IMR-90 (cell line): ENCODE measurements at regions not wholly inside any gene's neighbourhood (a gene's known extent, or its start where the extent isn't known, plus 50 kb on each side); places are given as distances from the start of the nearest gene placed in this dataset.

Experiments used
- ATAC-seq: fragments of 200-7000 bp; cut with Tn5 transposase; 2 replicates; pipeline ENCODE4 v1.9.1; 2020; ENCODE audit warnings: low read depth, mild to moderate bottlenecking, moderate library complexity
- BruUV-seq: library from RNA; stranded (reverse); fragments of 400-500 nt; replicated peaks from 2 replicates; lab custom pipeline; 2021; lab: Mats Ljungman, UMichigan
- CTCF ChIA-PET: fragments of 300-600 bp; formaldehyde crosslinking; extraction: SDS; loops from one replicate; lab custom pipeline; 2021; ENCODE audit warnings: antibody characterized with exemption; lab: Yijun Ruan, JAX
- POLR2A ChIA-PET: fragments of 300-600 bp; sonication (Branson Sonifier 250); formaldehyde crosslinking; loops from one replicate; lab custom pipeline; 2022; ENCODE audit warnings: antibody characterized with exemption; ENCODE audit not compliant: unreplicated experiment; lab: Charles Lee
- DNase-seq: peaks from one replicate; pipeline ENCODE4 v3.0.0; 2013
- H2AFZ ChIP-seq: replicated peaks from 2 replicates; pipeline ENCODE3; 2013; ENCODE audit warnings: low read length, mild to moderate bottlenecking; ENCODE audit not compliant: poor library complexity
- H2AK5ac ChIP-seq: 2 replicates; pipeline ENCODE4 v1.6.1; 2013; ENCODE audit warnings: low read depth, low read length, inconsistent platforms
- H2AK9ac ChIP-seq: replicated peaks from 2 replicates; pipeline ENCODE3; 2013; ENCODE audit warnings: mild to moderate bottlenecking, low read depth, low read length, moderate library complexity; ENCODE audit not compliant: poor library complexity
- H2BK120ac ChIP-seq: 2 replicates; pipeline ENCODE4 v1.6.1; 2013; ENCODE audit warnings: low read depth, low read length, inconsistent platforms
- H2BK15ac ChIP-seq: 3 replicates; pipeline ENCODE4 v1.6.1; 2013; ENCODE audit warnings: low read depth, low read length, inconsistent platforms
- H2BK20ac ChIP-seq: 2 replicates; pipeline ENCODE4 v1.6.1; 2013; ENCODE audit warnings: low read depth, mild to moderate bottlenecking, inconsistent platforms, low read length, moderate library complexity
- H2BK5ac ChIP-seq: 2 replicates; pipeline ENCODE4 v1.6.1; 2013; ENCODE audit warnings: mild to moderate bottlenecking, low read depth, low read length, inconsistent platforms; ENCODE audit not compliant: poor library complexity, severe bottlenecking
- H3K14ac ChIP-seq: replicated peaks from 2 replicates; pipeline ENCODE4 v1.6.1; 2013; ENCODE audit warnings: low read depth, low read length, inconsistent platforms
- H3K18ac ChIP-seq: 2 replicates; pipeline ENCODE4 v1.6.1; 2013; ENCODE audit warnings: low read depth, low read length, control low read depth
- H3K23ac ChIP-seq: 2 replicates; pipeline ENCODE4 v1.6.1; 2013; ENCODE audit warnings: low read depth, low read length, inconsistent platforms
- H3K27ac ChIP-seq: 2 replicates; pipeline ENCODE4 v1.5.1; 2013; ENCODE audit warnings: mild to moderate bottlenecking, control low read depth, low read length; ENCODE audit not compliant: insufficient read depth
- H3K27me3 ChIP-seq: 2 replicates; pipeline ENCODE4 v1.6.1; 2013; ENCODE audit warnings: low read length; ENCODE audit not compliant: control insufficient read depth, insufficient read depth
- H3K36me3 ChIP-seq: 2 replicates; pipeline ENCODE4 v1.6.1; 2013; ENCODE audit warnings: low read length, mixed read lengths; ENCODE audit not compliant: control insufficient read depth, insufficient read depth
- H3K4ac ChIP-seq: 2 replicates; pipeline ENCODE4 v1.6.1; 2013; ENCODE audit warnings: low read depth, low read length, inconsistent platforms
- H3K4me1 ChIP-seq: 2 replicates; pipeline ENCODE4 v1.6.1; 2013; ENCODE audit warnings: low read length, mixed read lengths; ENCODE audit not compliant: control insufficient read depth, insufficient read depth
- H3K4me2 ChIP-seq: 2 replicates; pipeline ENCODE4 v1.6.1; 2013; ENCODE audit warnings: low read depth, mild to moderate bottlenecking, control low read depth, low read length, moderate library complexity
- H3K4me3 ChIP-seq: 2 replicates; pipeline ENCODE4 v1.5.1; 2013; ENCODE audit warnings: low read depth, mild to moderate bottlenecking, control low read depth, low read length, moderate library complexity; ENCODE audit not compliant: insufficient read depth
- H3K56ac ChIP-seq: 2 replicates; pipeline ENCODE4 v1.6.1; 2013; ENCODE audit warnings: low read length, inconsistent platforms; ENCODE audit not compliant: insufficient read depth; ENCODE audit errors: extremely low read depth
- H3K79me1 ChIP-seq, 2 experiments: 2 replicates each; pipeline ENCODE4 v1.6.1; 2013; ENCODE audit warnings: low read length in 2 of 2, inconsistent platforms in 1 of 2, low read depth in 1 of 2
- H3K9ac ChIP-seq: 2 replicates; pipeline ENCODE4 v1.6.1; 2013; ENCODE audit warnings: low read depth, low read length, control low read depth
- H3K9me1 ChIP-seq: 2 replicates; pipeline ENCODE4 v1.6.1; 2013; ENCODE audit warnings: low read length, inconsistent platforms; ENCODE audit not compliant: insufficient read depth
- H3K9me3 ChIP-seq: 2 replicates; pipeline ENCODE4 v1.6.1; 2013; ENCODE audit warnings: low read length; ENCODE audit not compliant: control insufficient read depth, insufficient read depth
- H4K20me1 ChIP-seq: 2 replicates; pipeline ENCODE4 v1.6.1; 2013; ENCODE audit warnings: low read length, inconsistent platforms; ENCODE audit not compliant: insufficient read depth
- H4K5ac ChIP-seq: 2 replicates; pipeline ENCODE4 v1.6.1; 2013; ENCODE audit warnings: mild to moderate bottlenecking, low read depth, low read length, control low read depth
- H4K8ac ChIP-seq, 2 experiments: 2 replicates each; pipeline ENCODE4 v1.6.1; 2013; ENCODE audit warnings: low read depth in 2 of 2, low read length in 2 of 2, control low read depth in 1 of 2, inconsistent platforms in 1 of 2
- H4K91ac ChIP-seq: 2 replicates; pipeline ENCODE4 v1.6.1; 2013; ENCODE audit warnings: low read depth, low read length, inconsistent platforms; ENCODE audit not compliant: insufficient read depth
- BHLHE40 ChIP-seq: fragments of 150-350 bp; IDR thresholded peaks from 2 replicates; pipeline ENCODE4 v1.6.1; 2016; ENCODE audit warnings: mild to moderate bottlenecking, low read depth, low read length
- CEBPB ChIP-seq: IDR thresholded peaks from 2 replicates; pipeline ENCODE4 v1.6.1; 2012; ENCODE audit warnings: low read depth, low read length, improper control_type of control experiment
- CHD1 ChIP-seq: IDR thresholded peaks from 2 replicates; pipeline ENCODE4 v1.6.1; 2012; ENCODE audit warnings: low read depth, low read length, improper control_type of control experiment
- FOS ChIP-seq: fragments of 150-350 bp; IDR thresholded peaks from 2 replicates; pipeline ENCODE4 v1.6.1; 2016; ENCODE audit warnings: low read depth, low read length
- MAFK ChIP-seq: IDR thresholded peaks from 2 replicates; pipeline ENCODE4 v1.6.1; 2012; ENCODE audit warnings: low read depth, low read length, improper control_type of control experiment
- MAZ ChIP-seq: IDR thresholded peaks from 2 replicates; pipeline ENCODE4 v1.6.1; 2012; ENCODE audit warnings: low read depth, mild to moderate bottlenecking, low read length, improper control_type of control experiment, moderate library complexity, borderline replicate concordance
- MXI1 ChIP-seq: IDR thresholded peaks from 2 replicates; pipeline ENCODE4 v1.6.1; 2012; ENCODE audit warnings: low read depth, mild to moderate bottlenecking, low read length, moderate library complexity, borderline replicate concordance
- NFE2L2 ChIP-seq: fragments of 150-350 bp; IDR thresholded peaks from 2 replicates; pipeline ENCODE4 v1.6.1; 2016; ENCODE audit warnings: low read depth, mild to moderate bottlenecking, low read length
- POLR2A ChIP-seq: IDR thresholded peaks from 2 replicates; pipeline ENCODE4 v1.6.1; 2012; ENCODE audit warnings: mild to moderate bottlenecking, low read depth, low read length
- RAD21 ChIP-seq: IDR thresholded peaks from 2 replicates; pipeline ENCODE4 v1.6.1; 2012; ENCODE audit warnings: low read length, improper control_type of control experiment
- RCOR1 ChIP-seq: IDR thresholded peaks from 2 replicates; pipeline ENCODE4 v1.6.1; 2012; ENCODE audit warnings: mild to moderate bottlenecking, low read length, improper control_type of control experiment; ENCODE audit not compliant: insufficient replicate concordance
- RFX5 ChIP-seq: IDR thresholded peaks from 2 replicates; pipeline ENCODE4 v1.8.0; 2012; ENCODE audit warnings: low read depth, mild to moderate bottlenecking, low read length, moderate library complexity
- SMC3 ChIP-seq: fragments of 150-350 bp; IDR thresholded peaks from 2 replicates; pipeline ENCODE4 v1.6.1; 2016; ENCODE audit warnings: low read depth, mild to moderate bottlenecking, antibody characterized with exemption, low read length, moderate library complexity
- WGBS, 2 experiments: methylation state at CpG; one replicate each; pipeline versions ENCODE4 v1.1.5 to v1.1.7; 2013; ENCODE audit warnings: missing lambda C conversion rate in 2 of 2; ENCODE audit not compliant: insufficient read length in 1 of 2; ENCODE audit errors: extremely low coverage in 2 of 2; 5-methylcytosine and 5-hydroxymethylcytosine counted together
- dilution Hi-C: fragments of 300-500 bp; cut with HindIII; formaldehyde crosslinking; loops from one replicate; pipeline ENCODE4 v1.14.3; 2018; ENCODE audit warnings: low sequenced_read_pairs; ENCODE audit not compliant: unreplicated experiment
- in situ Hi-C: fragments of 300-500 bp; cut with MboI; formaldehyde crosslinking; loops from 3 replicates; pipeline ENCODE4 v1.14.3; 2019; ENCODE audit warnings: low sequenced_read_pairs, inconsistent platforms, mixed read lengths
- intact Hi-C: fragments of 100-400 bp; cut with micrococcal nuclease; formaldehyde crosslinking; loops from 2 replicates; pipeline ENCODE4 v1.10.0; 2022
- TF ChIP-seq, protein P1 (sequence below): fragments of 150-350 bp; IDR thresholded peaks from 2 replicates; pipeline ENCODE4 v1.6.1; 2017; ENCODE audit warnings: mild to moderate bottlenecking, antibody characterized with exemption, low read length, low read depth
- TF ChIP-seq, protein P2 (sequence below): fragments of 150-350 bp; IDR thresholded peaks from 2 replicates; pipeline ENCODE4 v1.6.1; 2016; ENCODE audit warnings: low read depth, mild to moderate bottlenecking, low read length, moderate library complexity, borderline replicate concordance
- TF ChIP-seq, protein P3 (sequence below): conservative IDR thresholded peaks from 2 replicates; pipeline ENCODE4 v1.5.1; 2012; ENCODE audit warnings: mild to moderate bottlenecking, low read depth, low read length, improper control_type of control experiment

DNA sequence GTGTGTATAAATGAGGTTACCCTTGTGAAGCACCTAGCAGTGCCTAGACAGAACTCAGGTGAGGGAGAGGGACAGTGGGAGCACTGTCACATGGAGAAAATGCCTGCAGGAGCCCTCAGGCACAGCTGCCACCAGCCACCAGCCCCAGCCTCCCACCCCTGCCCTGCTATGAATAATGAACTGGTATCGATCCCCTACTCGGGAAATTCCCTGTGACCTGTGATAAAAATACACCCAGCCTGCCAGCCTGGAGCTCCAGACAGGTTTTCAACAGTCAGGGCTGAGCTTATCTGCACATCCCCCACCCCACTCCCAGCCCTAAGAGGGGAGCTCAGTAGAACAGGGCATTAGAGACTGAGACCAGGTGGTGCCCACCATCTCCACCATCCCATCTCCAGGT lies 159.6 kb upstream of the PJA1 start:
- Histone ChIP-seq H3K9me1 (no peaks in the 10 kb centered on the region), H3K9ac (no peak overlapping the region), H3K4me3 (no peak overlapping the region), H2BK120ac (no peak overlapping the region), H3K14ac (no peak overlapping the region), H4K91ac (no peak overlapping the region), H2BK15ac (no peak overlapping the region), H4K20me1 (no peaks in the 10 kb centered on the region), H2BK20ac (no peak overlapping the region), H4K8ac (no peak overlapping the region), H3K79me1 (no peaks in the 10 kb centered on the region), H2AFZ (no peak overlapping the region), H2AK9ac (no peak overlapping the region), H2BK5ac (no peak overlapping the region), H3K36me3 (no peaks in the 10 kb centered on the region), H3K4ac (no peak overlapping the region), H3K56ac (no peak overlapping the region), H4K5ac (no peak overlapping the region), H3K4me1 (no peaks in the 10 kb centered on the region), H3K9me3 (no peaks in the 10 kb centered on the region; the same call in 1 of the 2 replicates), H3K27me3 (peaks cover 20% of the 10 kb centered on the region), H3K23ac (no peak overlapping the region), H3K27ac (no peak overlapping the region), H3K18ac (no peak overlapping the region), H3K4me2 (no peak overlapping the region), H2AK5ac (no peak overlapping the region)
- TF ChIP-seq, protein P1, sequence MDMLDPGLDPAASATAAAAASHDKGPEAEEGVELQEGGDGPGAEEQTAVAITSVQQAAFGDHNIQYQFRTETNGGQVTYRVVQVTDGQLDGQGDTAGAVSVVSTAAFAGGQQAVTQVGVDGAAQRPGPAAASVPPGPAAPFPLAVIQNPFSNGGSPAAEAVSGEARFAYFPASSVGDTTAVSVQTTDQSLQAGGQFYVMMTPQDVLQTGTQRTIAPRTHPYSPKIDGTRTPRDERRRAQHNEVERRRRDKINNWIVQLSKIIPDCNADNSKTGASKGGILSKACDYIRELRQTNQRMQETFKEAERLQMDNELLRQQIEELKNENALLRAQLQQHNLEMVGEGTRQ, result no peak
- TF ChIP-seq CHD1 (no peak), MAFK (no peak), FOS (no peak), CEBPB (no peak), SMC3 (no peak), NFE2L2 (no peak), RAD21 (no peak), RCOR1 (no peak), RFX5 (no peak), BHLHE40 (no peak), POLR2A (no peak), MXI1 (no peak), MAZ (no peak)
- TF ChIP-seq, protein P2, sequence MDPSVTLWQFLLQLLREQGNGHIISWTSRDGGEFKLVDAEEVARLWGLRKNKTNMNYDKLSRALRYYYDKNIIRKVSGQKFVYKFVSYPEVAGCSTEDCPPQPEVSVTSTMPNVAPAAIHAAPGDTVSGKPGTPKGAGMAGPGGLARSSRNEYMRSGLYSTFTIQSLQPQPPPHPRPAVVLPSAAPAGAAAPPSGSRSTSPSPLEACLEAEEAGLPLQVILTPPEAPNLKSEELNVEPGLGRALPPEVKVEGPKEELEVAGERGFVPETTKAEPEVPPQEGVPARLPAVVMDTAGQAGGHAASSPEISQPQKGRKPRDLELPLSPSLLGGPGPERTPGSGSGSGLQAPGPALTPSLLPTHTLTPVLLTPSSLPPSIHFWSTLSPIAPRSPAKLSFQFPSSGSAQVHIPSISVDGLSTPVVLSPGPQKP, result no peak
- TF ChIP-seq, protein P3, sequence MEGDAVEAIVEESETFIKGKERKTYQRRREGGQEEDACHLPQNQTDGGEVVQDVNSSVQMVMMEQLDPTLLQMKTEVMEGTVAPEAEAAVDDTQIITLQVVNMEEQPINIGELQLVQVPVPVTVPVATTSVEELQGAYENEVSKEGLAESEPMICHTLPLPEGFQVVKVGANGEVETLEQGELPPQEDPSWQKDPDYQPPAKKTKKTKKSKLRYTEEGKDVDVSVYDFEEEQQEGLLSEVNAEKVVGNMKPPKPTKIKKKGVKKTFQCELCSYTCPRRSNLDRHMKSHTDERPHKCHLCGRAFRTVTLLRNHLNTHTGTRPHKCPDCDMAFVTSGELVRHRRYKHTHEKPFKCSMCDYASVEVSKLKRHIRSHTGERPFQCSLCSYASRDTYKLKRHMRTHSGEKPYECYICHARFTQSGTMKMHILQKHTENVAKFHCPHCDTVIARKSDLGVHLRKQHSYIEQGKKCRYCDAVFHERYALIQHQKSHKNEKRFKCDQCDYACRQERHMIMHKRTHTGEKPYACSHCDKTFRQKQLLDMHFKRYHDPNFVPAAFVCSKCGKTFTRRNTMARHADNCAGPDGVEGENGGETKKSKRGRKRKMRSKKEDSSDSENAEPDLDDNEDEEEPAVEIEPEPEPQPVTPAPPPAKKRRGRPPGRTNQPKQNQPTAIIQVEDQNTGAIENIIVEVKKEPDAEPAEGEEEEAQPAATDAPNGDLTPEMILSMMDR, result no peak
- DNase-seq (no peak), ATAC-seq (no peak)
- no TSS peak for BruUV-seq
- dilution Hi-C loops, result no loop called here
- in situ Hi-C loops, result no loop called here
- POLR2A ChIA-PET, result no interaction called here
- CTCF ChIA-PET, result no interaction called here
- WGBS, 2 experiments, result 20% methylated on average over 2 of the region's 2 CpGs; no CpG with 5 or more reads in 1 of the 2 experiments
- intact Hi-C loops, result no loop called here
